CD4-positive, alpha-beta T cell (primary cell): ENCODE measurements at regions not wholly inside any gene's neighbourhood (a gene's known extent, or its start where the extent isn't known, plus 50 kb on each side); places are given as distances from the start of the nearest gene placed in this dataset.

Experiments
- ATAC-seq: fragments of 200-7000 bp; cut with Tn5 transposase; one replicate; pipeline ENCODE4 v1.10.0; 2022; ENCODE audit warnings: mild to moderate bottlenecking; ENCODE audit not compliant: poor library complexity
- CTCF ChIA-PET: fragments of 350-600 bp; sonication (Branson Sonifier 250); formaldehyde crosslinking; loops from one replicate; lab custom pipeline; 2021; ENCODE audit warnings: antibody characterized with exemption, inconsistent platforms; lab: Charles Lee
- POLR2A ChIA-PET: fragments of 350-600 bp; sonication (Branson Sonifier 250); formaldehyde crosslinking; loops from one replicate; lab custom pipeline; 2021; ENCODE audit warnings: antibody characterized with exemption, inconsistent platforms; lab: Charles Lee
- DNase-seq, 14 experiments: peaks; one replicate each; pipeline ENCODE4 v3.0.0-alpha.2; 2013 to 2020; ENCODE audit warnings: mixed read lengths in 2 of 14
- H3K27ac ChIP-seq, 2 donors: one replicate each; pipeline versions ENCODE4 v1.5.1 to v1.7.0; 2013; ENCODE audit warnings: low read length in 2 of 2, low read depth in 1 of 2, mild to moderate bottlenecking in 1 of 2
- H3K27me3 ChIP-seq, 2 experiments: 1 replicate in 1 of 2; 2 replicates in 1 of 2; pipeline versions ENCODE4 v1.6.1 to v1.7.0; 2013; ENCODE audit warnings: low read length in 2 of 2, control low read depth in 1 of 2, mild to moderate bottlenecking in 1 of 2, moderate library complexity in 1 of 2; ENCODE audit not compliant: insufficient read depth in 2 of 2, control insufficient read depth in 1 of 2
- H3K36me3 ChIP-seq: one replicate; pipeline ENCODE4 v1.6.1; 2013; ENCODE audit warnings: low read length, control low read depth; ENCODE audit not compliant: insufficient read depth
- H3K4me1 ChIP-seq: one replicate; pipeline ENCODE4 v1.6.1; 2013; ENCODE audit warnings: low read length, control low read depth; ENCODE audit not compliant: insufficient read depth
- H3K4me3 ChIP-seq: one replicate; pipeline ENCODE4 v1.5.1; 2013; ENCODE audit warnings: mild to moderate bottlenecking, low read length, moderate library complexity
- H3K9me3 ChIP-seq, 2 experiments: 1 replicate in 1 of 2; 2 replicates in 1 of 2; pipeline versions ENCODE4 v1.6.1 to v1.7.0; 2013; ENCODE audit warnings: low read length in 2 of 2, mild to moderate bottlenecking in 2 of 2, control low read depth in 1 of 2, moderate library complexity in 1 of 2; ENCODE audit not compliant: control insufficient read depth in 1 of 2, insufficient read depth in 1 of 2
- H3K27ac Mint-ChIP-seq: one replicate; pipeline ENCODE4 v1.8.0; 2020; ENCODE audit warnings: mixed read lengths
- H3K27me3 Mint-ChIP-seq: one replicate; pipeline ENCODE4 v1.8.0; 2021; ENCODE audit warnings: mixed read lengths
- H3K36me3 Mint-ChIP-seq: one replicate; pipeline ENCODE4 v1.8.0; 2021; ENCODE audit warnings: low read depth, mixed read lengths
- H3K4me1 Mint-ChIP-seq: one replicate; pipeline ENCODE4 v1.8.0; 2021; ENCODE audit warnings: low read depth, mixed read lengths
- H3K4me3 Mint-ChIP-seq: one replicate; pipeline ENCODE4 v1.8.0; 2020; ENCODE audit warnings: mild to moderate bottlenecking, mixed read lengths
- H3K9me3 Mint-ChIP-seq: one replicate; pipeline ENCODE4 v1.8.0; 2020; ENCODE audit warnings: mixed read lengths
- intact Hi-C, 2 experiments: fragments of 100-400 bp; cut with DNase I in 1 of 2; cut with micrococcal nuclease in 1 of 2; formaldehyde crosslinking; loops; one replicate each; pipeline versions ENCODE4 v1.15.1 to v1.9.0; 2023 to 2025; cut with DNase I, micrococcal nuclease
- TF ChIP-seq, protein P1 (sequence below): fragments of 200-600 bp; IDR thresholded peaks from one replicate; pipeline ENCODE4 v1.8.0; 2022; ENCODE audit warnings: antibody characterized with exemption, mild to moderate bottlenecking

DNA sequence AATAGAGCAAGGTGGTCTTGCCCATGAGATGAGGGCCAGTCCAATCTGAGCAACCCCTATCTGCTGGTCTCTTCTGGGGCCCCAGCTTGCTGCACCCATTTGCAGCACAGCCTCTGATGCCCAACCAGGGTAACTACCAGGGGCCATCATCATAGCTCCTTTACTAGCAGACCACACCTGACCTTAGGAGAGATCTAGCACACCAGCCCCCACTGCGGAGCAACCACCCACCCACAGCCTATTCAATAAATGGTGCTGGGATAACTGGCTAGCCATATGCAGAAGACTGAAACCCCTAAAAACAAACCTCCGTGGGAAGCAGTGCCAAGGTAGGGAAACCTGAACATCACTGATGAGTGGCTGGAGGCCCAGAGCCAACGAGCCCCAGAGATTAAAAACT is 196.1 kb upstream of the RBBP8 start:
- no peaks in the 10 kb centered on the region for H3K36me3 Mint-ChIP-seq
- CTCF ChIA-PET: no interaction called here
- H3K27me3 ChIP-seq: no peaks in the 10 kb centered on the region
- intact Hi-C loops: no loop called here
- peaks cover under 1% of the 10 kb centered on the region for H3K9me3 Mint-ChIP-seq
- H3K4me1 ChIP-seq: no peaks in the 10 kb centered on the region
- ATAC-seq (no peak), DNase-seq (no peak)
- no peak overlapping the region for H3K27ac ChIP-seq
- no peaks in the 10 kb centered on the region for H3K4me1 Mint-ChIP-seq
- H3K4me3 ChIP-seq: no peak overlapping the region
- TF ChIP-seq, protein P1, sequence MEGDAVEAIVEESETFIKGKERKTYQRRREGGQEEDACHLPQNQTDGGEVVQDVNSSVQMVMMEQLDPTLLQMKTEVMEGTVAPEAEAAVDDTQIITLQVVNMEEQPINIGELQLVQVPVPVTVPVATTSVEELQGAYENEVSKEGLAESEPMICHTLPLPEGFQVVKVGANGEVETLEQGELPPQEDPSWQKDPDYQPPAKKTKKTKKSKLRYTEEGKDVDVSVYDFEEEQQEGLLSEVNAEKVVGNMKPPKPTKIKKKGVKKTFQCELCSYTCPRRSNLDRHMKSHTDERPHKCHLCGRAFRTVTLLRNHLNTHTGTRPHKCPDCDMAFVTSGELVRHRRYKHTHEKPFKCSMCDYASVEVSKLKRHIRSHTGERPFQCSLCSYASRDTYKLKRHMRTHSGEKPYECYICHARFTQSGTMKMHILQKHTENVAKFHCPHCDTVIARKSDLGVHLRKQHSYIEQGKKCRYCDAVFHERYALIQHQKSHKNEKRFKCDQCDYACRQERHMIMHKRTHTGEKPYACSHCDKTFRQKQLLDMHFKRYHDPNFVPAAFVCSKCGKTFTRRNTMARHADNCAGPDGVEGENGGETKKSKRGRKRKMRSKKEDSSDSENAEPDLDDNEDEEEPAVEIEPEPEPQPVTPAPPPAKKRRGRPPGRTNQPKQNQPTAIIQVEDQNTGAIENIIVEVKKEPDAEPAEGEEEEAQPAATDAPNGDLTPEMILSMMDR: no peak
- H3K4me3 Mint-ChIP-seq: no peak overlapping the region
- H3K27ac Mint-ChIP-seq: no peak overlapping the region
- H3K27me3 Mint-ChIP-seq: peaks cover 2% of the 10 kb centered on the region
- H3K9me3 ChIP-seq: peaks cover 0 to 4% of the 10 kb centered on the region in 2 experiments
- H3K36me3 ChIP-seq: no peaks in the 10 kb centered on the region
- POLR2A ChIA-PET: no interaction called here

DNA sequence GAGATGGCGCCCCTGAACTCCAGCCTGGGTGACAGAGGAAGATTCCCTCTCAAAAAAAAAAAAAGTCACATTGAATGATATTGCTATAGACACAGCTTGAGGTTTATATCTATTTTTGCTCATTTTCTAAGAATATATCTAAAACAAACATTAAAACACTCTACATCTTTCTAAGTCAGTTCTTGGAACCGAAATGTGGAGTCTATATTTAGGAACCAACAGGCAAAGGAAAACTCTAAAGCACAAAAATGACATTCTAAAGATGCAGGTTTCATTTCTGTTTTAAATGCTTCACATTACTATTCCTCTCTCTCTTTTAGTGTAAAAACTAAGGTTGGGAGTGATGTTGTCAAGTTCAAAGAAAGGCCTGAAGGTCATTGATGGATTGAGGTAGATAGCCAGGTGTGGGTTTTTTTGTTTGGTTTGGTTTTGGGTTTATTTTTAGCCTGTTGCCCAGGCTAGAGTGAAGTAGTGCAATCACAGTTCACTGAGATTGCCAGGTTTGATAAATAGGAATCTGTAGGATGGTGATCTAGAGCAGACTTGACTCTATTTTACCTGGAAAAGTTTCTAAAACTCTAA is 194.0 kb upstream of the RBBP8 start:
- intact Hi-C loops: no loop called here
- TF ChIP-seq, protein P1: no peak
- ChIA-PET CTCF (no interaction called here), POLR2A (no interaction called here)
- no peak overlapping the region for H3K27ac ChIP-seq
- no peaks in the 10 kb centered on the region for H3K27me3 ChIP-seq
- Mint-ChIP-seq H3K9me3 (peaks cover 10% of the 10 kb centered on the region), H3K36me3 (no peaks in the 10 kb centered on the region), H3K27ac (no peak overlapping the region), H3K4me3 (no peak overlapping the region), H3K27me3 (peaks cover 14% of the 10 kb centered on the region), H3K4me1 (no peaks in the 10 kb centered on the region)
- DNase-seq: no peak
- no peak overlapping the region for H3K4me3 ChIP-seq
- no peaks in the 10 kb centered on the region for H3K36me3 ChIP-seq
- no peaks in the 10 kb centered on the region for H3K4me1 ChIP-seq
- no peak for ATAC-seq
- H3K9me3 ChIP-seq: peaks cover 0 to 3% of the 10 kb centered on the region in 2 experiments

DNA sequence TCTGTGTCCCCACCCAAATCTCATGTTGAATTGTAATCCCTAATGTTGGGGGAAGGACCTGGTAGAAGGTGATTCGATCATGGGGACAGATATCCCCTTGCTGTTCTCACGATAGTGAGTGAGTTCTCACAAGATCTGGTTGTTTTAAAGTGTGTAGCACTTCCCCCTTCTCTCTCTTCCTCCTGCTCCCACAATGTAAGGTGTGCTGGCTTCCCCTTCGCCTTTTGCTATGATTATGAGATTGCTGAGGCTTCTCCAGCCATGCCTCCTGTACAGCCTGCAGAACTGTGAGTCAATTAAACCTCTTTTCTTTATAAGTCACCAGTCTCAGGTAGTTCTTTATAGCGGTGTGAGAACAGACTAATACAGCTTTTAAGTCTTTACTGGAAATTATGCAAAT is 193.3 kb upstream of the RBBP8 start:
- no peaks in the 10 kb centered on the region for H3K4me1 Mint-ChIP-seq
- H3K9me3 Mint-ChIP-seq: peaks cover 10% of the 10 kb centered on the region
- H3K4me3 Mint-ChIP-seq: no peak overlapping the region
- H3K27me3 Mint-ChIP-seq: peaks cover 14% of the 10 kb centered on the region
- no peak overlapping the region for H3K27ac Mint-ChIP-seq
- no peaks in the 10 kb centered on the region for H3K9me3 ChIP-seq
- no peak overlapping the region for H3K27ac ChIP-seq
- H3K4me3 ChIP-seq: no peak overlapping the region
- CTCF ChIA-PET: no interaction called here
- intact Hi-C loops: no loop called here
- H3K27me3 ChIP-seq: no peaks in the 10 kb centered on the region
- no peaks in the 10 kb centered on the region for H3K36me3 ChIP-seq
- DNase-seq (no peak), ATAC-seq (no peak)
- TF ChIP-seq, protein P1: no peak
- POLR2A ChIA-PET: no interaction called here
- H3K4me1 ChIP-seq: no peaks in the 10 kb centered on the region
- H3K36me3 Mint-ChIP-seq: no peaks in the 10 kb centered on the region
